IMR-90 (cell line): ENCODE measurements at regions not wholly inside any gene's neighbourhood (a gene's known extent, or its start where the extent isn't known, plus 50 kb on each side); places are given as distances from the start of the nearest gene placed in this dataset.

ENCODE experiments used
- ATAC-seq: fragments of 200-7000 bp; cut with Tn5 transposase; 2 replicates; pipeline ENCODE4 v1.9.1; 2020; ENCODE audit warnings: low read depth, mild to moderate bottlenecking, moderate library complexity
- BruUV-seq: library from RNA; stranded (reverse); fragments of 400-500 nt; replicated peaks from 2 replicates; lab custom pipeline; 2021; lab: Mats Ljungman, UMichigan
- CTCF ChIA-PET: fragments of 300-600 bp; formaldehyde crosslinking; extraction: SDS; loops from one replicate; lab custom pipeline; 2021; ENCODE audit warnings: antibody characterized with exemption; lab: Yijun Ruan, JAX
- POLR2A ChIA-PET: fragments of 300-600 bp; sonication (Branson Sonifier 250); formaldehyde crosslinking; loops from one replicate; lab custom pipeline; 2022; ENCODE audit warnings: antibody characterized with exemption; ENCODE audit not compliant: unreplicated experiment; lab: Charles Lee
- DNase-seq: peaks from one replicate; pipeline ENCODE4 v3.0.0; 2013
- H2AFZ ChIP-seq: replicated peaks from 2 replicates; pipeline ENCODE3; 2013; ENCODE audit warnings: low read length, mild to moderate bottlenecking; ENCODE audit not compliant: poor library complexity
- H2AK5ac ChIP-seq: 2 replicates; pipeline ENCODE4 v1.6.1; 2013; ENCODE audit warnings: low read depth, low read length, inconsistent platforms
- H2AK9ac ChIP-seq: replicated peaks from 2 replicates; pipeline ENCODE3; 2013; ENCODE audit warnings: mild to moderate bottlenecking, low read depth, low read length, moderate library complexity; ENCODE audit not compliant: poor library complexity
- H2BK120ac ChIP-seq: 2 replicates; pipeline ENCODE4 v1.6.1; 2013; ENCODE audit warnings: low read depth, low read length, inconsistent platforms
- H2BK15ac ChIP-seq: 3 replicates; pipeline ENCODE4 v1.6.1; 2013; ENCODE audit warnings: low read depth, low read length, inconsistent platforms
- H2BK20ac ChIP-seq: 2 replicates; pipeline ENCODE4 v1.6.1; 2013; ENCODE audit warnings: low read depth, mild to moderate bottlenecking, inconsistent platforms, low read length, moderate library complexity
- H2BK5ac ChIP-seq: 2 replicates; pipeline ENCODE4 v1.6.1; 2013; ENCODE audit warnings: mild to moderate bottlenecking, low read depth, low read length, inconsistent platforms; ENCODE audit not compliant: poor library complexity, severe bottlenecking
- H3K14ac ChIP-seq: replicated peaks from 2 replicates; pipeline ENCODE4 v1.6.1; 2013; ENCODE audit warnings: low read depth, low read length, inconsistent platforms
- H3K18ac ChIP-seq: 2 replicates; pipeline ENCODE4 v1.6.1; 2013; ENCODE audit warnings: low read depth, low read length, control low read depth
- H3K23ac ChIP-seq: 2 replicates; pipeline ENCODE4 v1.6.1; 2013; ENCODE audit warnings: low read depth, low read length, inconsistent platforms
- H3K27ac ChIP-seq: 2 replicates; pipeline ENCODE4 v1.5.1; 2013; ENCODE audit warnings: mild to moderate bottlenecking, control low read depth, low read length; ENCODE audit not compliant: insufficient read depth
- H3K27me3 ChIP-seq: 2 replicates; pipeline ENCODE4 v1.6.1; 2013; ENCODE audit warnings: low read length; ENCODE audit not compliant: control insufficient read depth, insufficient read depth
- H3K36me3 ChIP-seq: 2 replicates; pipeline ENCODE4 v1.6.1; 2013; ENCODE audit warnings: low read length, mixed read lengths; ENCODE audit not compliant: control insufficient read depth, insufficient read depth
- H3K4ac ChIP-seq: 2 replicates; pipeline ENCODE4 v1.6.1; 2013; ENCODE audit warnings: low read depth, low read length, inconsistent platforms
- H3K4me1 ChIP-seq: 2 replicates; pipeline ENCODE4 v1.6.1; 2013; ENCODE audit warnings: low read length, mixed read lengths; ENCODE audit not compliant: control insufficient read depth, insufficient read depth
- H3K4me2 ChIP-seq: 2 replicates; pipeline ENCODE4 v1.6.1; 2013; ENCODE audit warnings: low read depth, mild to moderate bottlenecking, control low read depth, low read length, moderate library complexity
- H3K4me3 ChIP-seq: 2 replicates; pipeline ENCODE4 v1.5.1; 2013; ENCODE audit warnings: low read depth, mild to moderate bottlenecking, control low read depth, low read length, moderate library complexity; ENCODE audit not compliant: insufficient read depth
- H3K56ac ChIP-seq: 2 replicates; pipeline ENCODE4 v1.6.1; 2013; ENCODE audit warnings: low read length, inconsistent platforms; ENCODE audit not compliant: insufficient read depth; ENCODE audit errors: extremely low read depth
- H3K79me1 ChIP-seq, 2 experiments: 2 replicates each; pipeline ENCODE4 v1.6.1; 2013; ENCODE audit warnings: low read length in 2 of 2, inconsistent platforms in 1 of 2, low read depth in 1 of 2
- H3K9ac ChIP-seq: 2 replicates; pipeline ENCODE4 v1.6.1; 2013; ENCODE audit warnings: low read depth, low read length, control low read depth
- H3K9me1 ChIP-seq: 2 replicates; pipeline ENCODE4 v1.6.1; 2013; ENCODE audit warnings: low read length, inconsistent platforms; ENCODE audit not compliant: insufficient read depth
- H3K9me3 ChIP-seq: 2 replicates; pipeline ENCODE4 v1.6.1; 2013; ENCODE audit warnings: low read length; ENCODE audit not compliant: control insufficient read depth, insufficient read depth
- H4K20me1 ChIP-seq: 2 replicates; pipeline ENCODE4 v1.6.1; 2013; ENCODE audit warnings: low read length, inconsistent platforms; ENCODE audit not compliant: insufficient read depth
- H4K5ac ChIP-seq: 2 replicates; pipeline ENCODE4 v1.6.1; 2013; ENCODE audit warnings: mild to moderate bottlenecking, low read depth, low read length, control low read depth
- H4K8ac ChIP-seq, 2 experiments: 2 replicates each; pipeline ENCODE4 v1.6.1; 2013; ENCODE audit warnings: low read depth in 2 of 2, low read length in 2 of 2, control low read depth in 1 of 2, inconsistent platforms in 1 of 2
- H4K91ac ChIP-seq: 2 replicates; pipeline ENCODE4 v1.6.1; 2013; ENCODE audit warnings: low read depth, low read length, inconsistent platforms; ENCODE audit not compliant: insufficient read depth
- FOS ChIP-seq: fragments of 150-350 bp; IDR thresholded peaks from 2 replicates; pipeline ENCODE4 v1.6.1; 2016; ENCODE audit warnings: low read depth, low read length
- WGBS, 2 experiments: methylation state at CpG; one replicate each; pipeline versions ENCODE4 v1.1.5 to v1.1.7; 2013; ENCODE audit warnings: missing lambda C conversion rate in 2 of 2; ENCODE audit not compliant: insufficient read length in 1 of 2; ENCODE audit errors: extremely low coverage in 2 of 2; 5-methylcytosine and 5-hydroxymethylcytosine counted together
- dilution Hi-C: fragments of 300-500 bp; cut with HindIII; formaldehyde crosslinking; loops from one replicate; pipeline ENCODE4 v1.14.3; 2018; ENCODE audit warnings: low sequenced_read_pairs; ENCODE audit not compliant: unreplicated experiment
- in situ Hi-C: fragments of 300-500 bp; cut with MboI; formaldehyde crosslinking; loops from 3 replicates; pipeline ENCODE4 v1.14.3; 2019; ENCODE audit warnings: low sequenced_read_pairs, inconsistent platforms, mixed read lengths
- intact Hi-C: fragments of 100-400 bp; cut with micrococcal nuclease; formaldehyde crosslinking; loops from 2 replicates; pipeline ENCODE4 v1.10.0; 2022
- TF ChIP-seq, protein P1 (sequence below): conservative IDR thresholded peaks from 2 replicates; pipeline ENCODE4 v1.5.1; 2012; ENCODE audit warnings: mild to moderate bottlenecking, low read depth, low read length, improper control_type of control experiment

DNA sequence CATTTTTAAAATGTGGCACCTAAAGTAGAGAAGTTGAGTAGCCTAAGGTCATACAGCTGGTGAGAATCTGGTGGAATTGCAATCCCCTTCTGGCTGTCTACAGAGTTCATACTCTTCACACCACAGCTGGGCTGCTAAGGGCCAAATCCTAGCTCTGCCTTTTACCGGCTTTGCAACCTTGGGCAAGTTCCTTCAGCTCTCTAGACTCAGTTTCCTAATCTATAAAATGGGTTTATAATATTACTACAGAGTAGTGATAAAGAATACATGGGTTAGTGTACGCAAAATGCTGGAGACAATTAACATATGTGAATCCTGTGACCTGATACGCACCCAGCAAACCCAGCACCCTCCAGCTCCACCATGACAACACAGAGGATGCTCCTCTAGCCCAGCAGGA, 298.2 kb upstream of the MAF start:
- ATAC-seq (no peak), DNase-seq (no peak)
- no peak overlapping the region for H2BK120ac ChIP-seq
- no TSS peak for BruUV-seq
- H2BK5ac ChIP-seq: no peak overlapping the region
- no peak overlapping the region for H2BK20ac ChIP-seq
- H4K91ac ChIP-seq: no peak overlapping the region
- in situ Hi-C loops (no loop called here), dilution Hi-C loops (no loop called here), intact Hi-C loops (no loop called here)
- H3K9ac ChIP-seq: no peak overlapping the region
- H2AK5ac ChIP-seq: no peak overlapping the region
- H4K20me1 ChIP-seq: no peaks in the 10 kb centered on the region
- no peak overlapping the region for H3K4me3 ChIP-seq
- no peaks in the 10 kb centered on the region for H3K9me1 ChIP-seq
- no peak overlapping the region for H3K56ac ChIP-seq
- no peaks in the 10 kb centered on the region for H3K36me3 ChIP-seq
- no CpG with 5 or more reads among the region's 3 CpGs for WGBS, 2 experiments
- POLR2A ChIA-PET: no interaction called here
- no peak overlapping the region for H4K5ac ChIP-seq
- H3K23ac ChIP-seq: no peak overlapping the region
- no peak overlapping the region for H2AFZ ChIP-seq
- TF ChIP-seq, protein P1, sequence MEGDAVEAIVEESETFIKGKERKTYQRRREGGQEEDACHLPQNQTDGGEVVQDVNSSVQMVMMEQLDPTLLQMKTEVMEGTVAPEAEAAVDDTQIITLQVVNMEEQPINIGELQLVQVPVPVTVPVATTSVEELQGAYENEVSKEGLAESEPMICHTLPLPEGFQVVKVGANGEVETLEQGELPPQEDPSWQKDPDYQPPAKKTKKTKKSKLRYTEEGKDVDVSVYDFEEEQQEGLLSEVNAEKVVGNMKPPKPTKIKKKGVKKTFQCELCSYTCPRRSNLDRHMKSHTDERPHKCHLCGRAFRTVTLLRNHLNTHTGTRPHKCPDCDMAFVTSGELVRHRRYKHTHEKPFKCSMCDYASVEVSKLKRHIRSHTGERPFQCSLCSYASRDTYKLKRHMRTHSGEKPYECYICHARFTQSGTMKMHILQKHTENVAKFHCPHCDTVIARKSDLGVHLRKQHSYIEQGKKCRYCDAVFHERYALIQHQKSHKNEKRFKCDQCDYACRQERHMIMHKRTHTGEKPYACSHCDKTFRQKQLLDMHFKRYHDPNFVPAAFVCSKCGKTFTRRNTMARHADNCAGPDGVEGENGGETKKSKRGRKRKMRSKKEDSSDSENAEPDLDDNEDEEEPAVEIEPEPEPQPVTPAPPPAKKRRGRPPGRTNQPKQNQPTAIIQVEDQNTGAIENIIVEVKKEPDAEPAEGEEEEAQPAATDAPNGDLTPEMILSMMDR: no peak
- no peak for TF ChIP-seq FOS
- H3K4me1 ChIP-seq: no peaks in the 10 kb centered on the region
- peaks cover 24% of the 10 kb centered on the region for H3K9me3 ChIP-seq
- no peak overlapping the region for H3K18ac ChIP-seq
- H3K4ac ChIP-seq: no peak overlapping the region
- CTCF ChIA-PET: no interaction called here
- H3K79me1 ChIP-seq: no peaks in the 10 kb centered on the region
- H2AK9ac ChIP-seq: no peak overlapping the region
- no peak overlapping the region for H3K27ac ChIP-seq
- no peak overlapping the region for H3K14ac ChIP-seq
- no peak overlapping the region for H2BK15ac ChIP-seq
- H4K8ac ChIP-seq: no peak overlapping the region
- H3K27me3 ChIP-seq: no peaks in the 10 kb centered on the region
- H3K4me2 ChIP-seq: no peak overlapping the region
